ENCODE measurements at regions not wholly inside any gene's neighbourhood (a gene's known extent, or its start where the extent isn't known, plus 50 kb on each side); places are given as distances from the start of the nearest gene placed in this dataset.

GRCh38 chr13:68908879-68909278 is 1198.7 kb upstream of the ATXN8OS start:
- no peak for DNase-seq
- no TSS peak for BruUV-seq (replicated peaks)
- TF ChIP-seq, protein P1, sequence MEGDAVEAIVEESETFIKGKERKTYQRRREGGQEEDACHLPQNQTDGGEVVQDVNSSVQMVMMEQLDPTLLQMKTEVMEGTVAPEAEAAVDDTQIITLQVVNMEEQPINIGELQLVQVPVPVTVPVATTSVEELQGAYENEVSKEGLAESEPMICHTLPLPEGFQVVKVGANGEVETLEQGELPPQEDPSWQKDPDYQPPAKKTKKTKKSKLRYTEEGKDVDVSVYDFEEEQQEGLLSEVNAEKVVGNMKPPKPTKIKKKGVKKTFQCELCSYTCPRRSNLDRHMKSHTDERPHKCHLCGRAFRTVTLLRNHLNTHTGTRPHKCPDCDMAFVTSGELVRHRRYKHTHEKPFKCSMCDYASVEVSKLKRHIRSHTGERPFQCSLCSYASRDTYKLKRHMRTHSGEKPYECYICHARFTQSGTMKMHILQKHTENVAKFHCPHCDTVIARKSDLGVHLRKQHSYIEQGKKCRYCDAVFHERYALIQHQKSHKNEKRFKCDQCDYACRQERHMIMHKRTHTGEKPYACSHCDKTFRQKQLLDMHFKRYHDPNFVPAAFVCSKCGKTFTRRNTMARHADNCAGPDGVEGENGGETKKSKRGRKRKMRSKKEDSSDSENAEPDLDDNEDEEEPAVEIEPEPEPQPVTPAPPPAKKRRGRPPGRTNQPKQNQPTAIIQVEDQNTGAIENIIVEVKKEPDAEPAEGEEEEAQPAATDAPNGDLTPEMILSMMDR (IDR thresholded peaks at IDR 0.05; ENCODE audit: insufficient read depth in 1 of 2, low read depth in 1 of 2, low read length in 1 of 2, severe bottlenecking in 1 of 2, unreplicated experiment in 1 of 2) = no peak
- ChIA-PET POLR2A (no interaction called here), CTCF (no interaction called here)
- no peaks in the 10 kb centered on the region for H3K4me1 ChIP-seq
- Mint-ChIP-seq H3K27ac (ENCODE audit: unreplicated experiment) (no peak overlapping the region), H3K4me1 (ENCODE audit: low read depth, unreplicated experiment) (no peaks in the 10 kb centered on the region), H3K36me3 (ENCODE audit: insufficient read depth, unreplicated experiment) (no peaks in the 10 kb centered on the region), H3K27me3 (ENCODE audit: insufficient read depth, unreplicated experiment) (no peaks in the 10 kb centered on the region), H3K4me3 (ENCODE audit: unreplicated experiment) (no peak overlapping the region), H3K9me3 (ENCODE audit: unreplicated experiment) (peaks cover 52% of the 10 kb centered on the region)
- H3K36me3 ChIP-seq (ENCODE audit: control insufficient read depth, insufficient read depth, low read length) = no peaks in the 10 kb centered on the region
- intact Hi-C loops (cut with micrococcal nuclease; ENCODE audit: unreplicated experiment) = no loop called here
- no peaks in the 10 kb centered on the region for H3K27me3 ChIP-seq (replicated peaks; ENCODE audit: control insufficient read depth, insufficient read depth, low read length)
- H3K4me3 ChIP-seq (ENCODE audit: low read depth, low read length) = no peak overlapping the region
- H3K9me3 ChIP-seq = peaks cover 15% of the 10 kb centered on the region; the same call in 1 of the 2 replicates

GRCh38 chr13:68905186-68905585 is 1202.4 kb upstream of the ATXN8OS start:
- intact Hi-C loops (cut with micrococcal nuclease; ENCODE audit: unreplicated experiment) = no loop called here
- H3K27me3 ChIP-seq (replicated peaks; ENCODE audit: control insufficient read depth, insufficient read depth, low read length) = no peaks in the 10 kb centered on the region
- Mint-ChIP-seq H3K27me3 (ENCODE audit: insufficient read depth, unreplicated experiment) (no peaks in the 10 kb centered on the region), H3K9me3 (ENCODE audit: unreplicated experiment) (peaks cover 44% of the 10 kb centered on the region), H3K27ac (ENCODE audit: unreplicated experiment) (no peak overlapping the region), H3K4me3 (ENCODE audit: unreplicated experiment) (no peak overlapping the region), H3K4me1 (ENCODE audit: low read depth, unreplicated experiment) (no peaks in the 10 kb centered on the region), H3K36me3 (ENCODE audit: insufficient read depth, unreplicated experiment) (no peaks in the 10 kb centered on the region)
- H3K4me1 ChIP-seq = no peaks in the 10 kb centered on the region
- H3K9me3 ChIP-seq = peaks cover 22% of the 10 kb centered on the region
- POLR2A ChIA-PET = no interaction called here
- no peaks in the 10 kb centered on the region for H3K36me3 ChIP-seq (ENCODE audit: control insufficient read depth, insufficient read depth, low read length)
- no peak for DNase-seq
- no TSS peak for BruUV-seq (replicated peaks)
- TF ChIP-seq, protein P1 (IDR thresholded peaks at IDR 0.05; ENCODE audit: insufficient read depth in 1 of 2, low read depth in 1 of 2, low read length in 1 of 2, severe bottlenecking in 1 of 2, unreplicated experiment in 1 of 2) = no peak
- no peak overlapping the region for H3K4me3 ChIP-seq (ENCODE audit: low read depth, low read length)
- CTCF ChIA-PET = no interaction called here

DNA sequence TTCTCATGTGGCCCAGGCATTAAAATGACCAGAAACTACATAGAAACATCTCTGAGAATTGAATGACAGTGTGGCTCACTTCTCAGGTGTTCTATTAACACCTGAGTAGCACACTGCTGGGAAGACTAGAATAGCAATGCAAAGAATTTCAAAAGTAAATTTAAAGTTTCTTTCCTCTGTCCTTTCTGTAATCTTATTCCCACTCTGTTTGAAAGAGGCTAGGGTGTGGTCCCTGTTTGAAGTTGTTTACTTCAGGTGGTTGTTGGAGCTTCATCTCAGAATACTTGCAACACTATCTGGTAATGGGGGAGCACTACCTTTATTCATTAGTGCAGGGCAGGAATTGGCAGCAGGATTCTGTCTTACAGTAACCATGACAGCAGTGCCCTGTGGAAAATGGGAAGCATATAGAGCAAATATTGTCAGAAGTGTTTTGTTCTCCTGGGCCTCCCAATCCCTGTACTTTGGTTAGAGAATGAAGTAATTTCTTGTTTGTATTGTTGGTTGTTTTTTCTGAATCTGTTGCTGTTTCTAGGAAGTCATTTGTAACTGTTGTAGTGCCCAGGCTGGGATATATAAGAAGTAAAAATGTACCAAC is 1210.2 kb upstream of the ATXN8OS start:
- H3K4me1 ChIP-seq = peaks cover 7% of the 10 kb centered on the region; the same call in 1 of the 2 replicates
- peaks cover 8% of the 10 kb centered on the region for H3K4me1 Mint-ChIP-seq (ENCODE audit: low read depth, unreplicated experiment)
- ChIA-PET POLR2A (no interaction called here), CTCF (no interaction called here)
- intact Hi-C loops (cut with micrococcal nuclease; ENCODE audit: unreplicated experiment) = no loop called here
- DNase-seq = peak in 1 of 2 experiments; percentile 8
- no peaks in the 10 kb centered on the region for H3K27me3 Mint-ChIP-seq (ENCODE audit: insufficient read depth, unreplicated experiment)
- TF ChIP-seq, protein P1 (IDR thresholded peaks at IDR 0.05; ENCODE audit: insufficient read depth in 1 of 2, low read depth in 1 of 2, low read length in 1 of 2, severe bottlenecking in 1 of 2, unreplicated experiment in 1 of 2) = no peak
- H3K9me3 ChIP-seq = peaks cover 6% of the 10 kb centered on the region
- H3K27me3 ChIP-seq (replicated peaks; ENCODE audit: control insufficient read depth, insufficient read depth, low read length) = no peaks in the 10 kb centered on the region
- peaks cover 36% of the 10 kb centered on the region for H3K9me3 Mint-ChIP-seq (ENCODE audit: unreplicated experiment)
- H3K4me3 ChIP-seq (ENCODE audit: low read depth, low read length) = no peak overlapping the region
- no TSS peak for BruUV-seq (replicated peaks)
- no peak overlapping the region for H3K27ac Mint-ChIP-seq (ENCODE audit: unreplicated experiment)
- no peak overlapping the region for H3K4me3 Mint-ChIP-seq (ENCODE audit: unreplicated experiment)
- H3K36me3 ChIP-seq (ENCODE audit: control insufficient read depth, insufficient read depth, low read length) = no peaks in the 10 kb centered on the region
- no peaks in the 10 kb centered on the region for H3K36me3 Mint-ChIP-seq (ENCODE audit: insufficient read depth, unreplicated experiment)

All from Caco-2 (cell line).